ENCODE measurements at regions not wholly inside any gene's neighbourhood (a gene's known extent, or its start where the extent isn't known, plus 50 kb on each side); places are given as distances from the start of the nearest gene placed in this dataset.

GRCh38 chr9:25481372-25481771 lies 196.9 kb downstream of the TUSC1 start:
- Histone ChIP-seq H3K9me3 (ENCODE audit: control insufficient read depth, insufficient read depth, low read length) (no peaks in the 10 kb centered on the region), H3K4me2 (ENCODE audit: low read depth, low read length) (no peak overlapping the region), H3K18ac (ENCODE audit: low read depth, low read length) (no peak overlapping the region), H2BK15ac (ENCODE audit: low read depth, low read length) (no peak overlapping the region), H3K4me1 (ENCODE audit: control insufficient read depth, insufficient read depth, low read length) (no peaks in the 10 kb centered on the region), H4K91ac (ENCODE audit: insufficient read depth, low read depth, low read length) (no peak overlapping the region), H2AK9ac (replicated peaks; ENCODE audit: low read depth, low read length, poor library complexity) (no peak overlapping the region), H3K14ac (replicated peaks; ENCODE audit: low read depth, low read length) (no peak overlapping the region), H4K5ac (ENCODE audit: low read depth, low read length) (no peak overlapping the region), H3K36me3 (ENCODE audit: control insufficient read depth, insufficient read depth, low read length) (no peaks in the 10 kb centered on the region), H4K8ac (ENCODE audit: low read depth in 2 of 2, low read length in 2 of 2) (no peak overlapping the region), H2AFZ (replicated peaks; ENCODE audit: low read length, poor library complexity) (no peak overlapping the region), H2BK120ac (ENCODE audit: low read depth, low read length) (no peak overlapping the region), H3K27me3 (ENCODE audit: control insufficient read depth, insufficient read depth, low read length) (no peaks in the 10 kb centered on the region), H3K79me1 (ENCODE audit: low read depth in 1 of 2, low read length in 2 of 2) (no peaks in the 10 kb centered on the region), H3K56ac (ENCODE audit: extremely low read depth, insufficient read depth, low read length) (no peak overlapping the region), H3K23ac (ENCODE audit: low read depth, low read length) (no peak overlapping the region), H2BK20ac (ENCODE audit: low read depth, low read length) (no peak overlapping the region), H2AK5ac (ENCODE audit: low read depth, low read length) (no peak overlapping the region), H3K9me1 (ENCODE audit: insufficient read depth, low read length) (no peaks in the 10 kb centered on the region), H2BK5ac (ENCODE audit: low read depth, low read length, poor library complexity, severe bottlenecking) (no peak overlapping the region), H4K20me1 (ENCODE audit: insufficient read depth, low read length) (no peaks in the 10 kb centered on the region), H3K4me3 (ENCODE audit: insufficient read depth, low read depth, low read length) (no peak overlapping the region), H3K27ac (ENCODE audit: insufficient read depth, low read length) (no peak overlapping the region), H3K9ac (ENCODE audit: low read depth, low read length) (no peak overlapping the region), H3K4ac (ENCODE audit: low read depth, low read length) (no peak overlapping the region)
- TF ChIP-seq MXI1 (IDR thresholded peaks at IDR 0.05; ENCODE audit: borderline replicate concordance, low read depth, low read length) (no peak), USF2 (IDR thresholded peaks at IDR 0.05; ENCODE audit: low read depth, low read length) (no peak), SMC3 (IDR thresholded peaks at IDR 0.05; ENCODE audit: low read depth, low read length) (no peak), CEBPB (IDR thresholded peaks at IDR 0.05; ENCODE audit: low read depth, low read length) (no peak), CTCF (conservative IDR thresholded peaks at IDR 0.05; ENCODE audit: low read depth, low read length) (no peak), FOS (IDR thresholded peaks at IDR 0.05; ENCODE audit: low read depth, low read length) (no peak), MAFK (IDR thresholded peaks at IDR 0.05; ENCODE audit: low read depth, low read length) (no peak), POLR2A (IDR thresholded peaks at IDR 0.05; ENCODE audit: low read depth, low read length) (no peak), MAZ (IDR thresholded peaks at IDR 0.05; ENCODE audit: borderline replicate concordance, low read depth, low read length) (no peak), NFE2L2 (IDR thresholded peaks at IDR 0.05; ENCODE audit: low read depth, low read length) (no peak), RFX5 (IDR thresholded peaks at IDR 0.05; ENCODE audit: low read depth, low read length) (no peak)
- POLR2A ChIA-PET (ENCODE audit: unreplicated experiment), result no interaction called here
- DNase-seq (no peak), ATAC-seq (ENCODE audit: low read depth) (no peak)
- intact Hi-C loops (cut with micrococcal nuclease), result no loop called here
- in situ Hi-C loops (cut with MboI; ENCODE audit: low sequenced_read_pairs), result no loop called here
- CTCF ChIA-PET, result no interaction called here
- dilution Hi-C loops (cut with HindIII; ENCODE audit: low sequenced_read_pairs, unreplicated experiment), result no loop called here
- BruUV-seq (replicated peaks), result no TSS peak
- WGBS, 2 experiments (ENCODE audit: extremely low coverage in 2 of 2, insufficient read length in 1 of 2), result no CpG with 5 or more reads among the region's 1 CpG

Measured in IMR-90 (cell line).